HG03064 (cell line): ENCODE measurements at regions not wholly inside any gene's neighbourhood (a gene's known extent, or its start where the extent isn't known, plus 50 kb on each side); places are given as distances from the start of the nearest gene placed in this dataset.

Experiments used
- ATAC-seq: cut with Tn5 transposase; IDR thresholded peaks from one replicate; pipeline ENCODE4 v1.9.1; 2021; ENCODE audit warnings: low read depth; ENCODE audit not compliant: unreplicated experiment

- no peak for ATAC-seq
Measured at GRCh38 chr18:39834636-39835035, 2120.4 kb upstream of the PIK3C3 start.

GRCh38 chr18:39825485-39826150, 2129.4 kb upstream of the PIK3C3 start:
- ATAC-seq, result no peak

DNA sequence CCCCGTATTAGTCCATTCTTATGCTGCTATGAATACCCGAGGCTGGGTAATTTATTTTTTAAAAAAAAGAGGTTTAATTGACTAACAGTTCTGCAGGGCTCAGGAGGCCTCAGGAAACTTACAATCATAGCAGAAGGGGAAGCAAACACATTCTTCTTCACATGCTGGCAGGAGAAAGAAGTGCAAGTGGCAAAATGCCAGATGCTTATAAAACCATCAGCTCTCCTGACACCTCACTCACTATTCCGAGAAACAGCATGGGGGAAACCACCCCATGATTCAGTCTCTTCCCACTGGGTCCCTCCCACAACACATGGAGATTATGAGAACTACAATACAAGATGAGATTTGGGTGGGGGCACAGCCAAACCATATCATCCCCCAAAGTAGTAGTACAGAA, 2148.5 kb upstream of the PIK3C3 start:
- no peak for ATAC-seq

- ATAC-seq, result no peak
Measured at GRCh38 chr18:39805218-39805617, 2149.8 kb upstream of the PIK3C3 start.

DNA sequence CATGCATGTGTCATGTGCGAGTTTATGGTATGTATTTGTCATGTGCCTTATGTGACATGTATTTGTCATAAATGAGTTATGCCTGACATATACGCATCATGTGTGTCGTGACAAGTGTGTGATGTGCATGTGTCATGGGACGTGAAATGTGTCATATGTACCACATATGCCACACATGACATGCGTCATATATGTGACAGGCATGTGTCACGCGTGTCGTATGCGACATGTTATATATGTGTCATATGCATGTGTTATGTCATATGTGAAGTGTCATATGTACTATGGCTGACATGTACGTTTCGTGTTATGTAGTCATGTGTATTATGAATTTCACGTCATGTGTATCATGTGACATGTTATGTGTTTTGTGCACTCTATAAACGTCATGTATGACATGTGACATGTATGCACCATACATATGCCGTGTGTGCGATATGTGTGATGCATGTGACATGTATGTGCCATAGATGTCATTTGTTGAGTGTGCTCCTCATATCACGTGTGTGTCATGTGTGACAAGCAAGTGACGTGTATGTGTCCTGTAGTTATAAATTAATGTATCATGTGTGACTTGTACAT, 2152.3 kb upstream of the PIK3C3 start:
- ATAC-seq, result no peak

DNA sequence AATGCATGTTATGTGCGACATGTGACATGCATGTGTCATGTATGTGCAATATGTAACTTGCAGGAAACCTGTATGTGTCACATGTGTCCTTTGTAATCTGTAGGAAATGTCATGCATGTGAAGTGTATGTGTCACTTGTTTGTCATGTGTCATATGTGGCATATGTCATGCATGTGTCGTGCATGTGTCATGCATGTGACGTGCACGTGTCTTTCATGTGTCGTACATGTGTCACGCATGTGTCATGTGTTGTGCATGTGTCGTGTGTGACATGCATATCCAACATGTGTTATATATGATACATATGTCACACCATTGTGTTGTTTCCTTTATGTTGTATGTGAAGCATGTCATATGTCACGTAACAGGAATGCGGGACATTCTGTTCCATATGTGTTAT, 2153.2 kb upstream of the PIK3C3 start:
- ATAC-seq, result no peak

GRCh38 chr18:39801010-39801409, 2154.0 kb upstream of the PIK3C3 start:
- ATAC-seq, result no peak

GRCh38 chr18:39799006-39799405, 2156.0 kb upstream of the PIK3C3 start:
- ATAC-seq, result no peak

DNA sequence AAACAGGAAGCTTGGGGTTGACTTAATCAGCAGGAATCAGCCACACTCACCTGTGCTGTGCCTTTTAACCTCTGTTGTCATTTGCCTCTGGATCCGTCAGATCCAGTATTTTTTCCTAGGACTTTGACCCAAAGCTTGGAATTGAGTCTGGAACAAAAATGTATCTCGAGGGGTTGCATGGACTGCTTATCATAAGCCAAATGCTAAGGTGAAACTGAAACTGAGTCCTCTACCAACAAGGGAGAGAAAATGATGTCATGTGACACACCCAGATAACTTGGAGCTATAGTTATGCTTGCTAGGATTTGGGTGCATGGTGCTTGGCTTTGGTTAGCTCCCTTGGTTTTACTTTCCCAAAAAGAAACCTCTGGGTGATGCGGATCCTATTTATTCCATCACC, 2158.6 kb upstream of the PIK3C3 start:
- no peak for ATAC-seq

- ATAC-seq, result no peak
Measured at GRCh38 chr18:39795350-39795749, 2159.7 kb upstream of the PIK3C3 start.

- no peak for ATAC-seq
Measured at GRCh38 chr18:39793609-39794008, 2161.4 kb upstream of the PIK3C3 start.

DNA sequence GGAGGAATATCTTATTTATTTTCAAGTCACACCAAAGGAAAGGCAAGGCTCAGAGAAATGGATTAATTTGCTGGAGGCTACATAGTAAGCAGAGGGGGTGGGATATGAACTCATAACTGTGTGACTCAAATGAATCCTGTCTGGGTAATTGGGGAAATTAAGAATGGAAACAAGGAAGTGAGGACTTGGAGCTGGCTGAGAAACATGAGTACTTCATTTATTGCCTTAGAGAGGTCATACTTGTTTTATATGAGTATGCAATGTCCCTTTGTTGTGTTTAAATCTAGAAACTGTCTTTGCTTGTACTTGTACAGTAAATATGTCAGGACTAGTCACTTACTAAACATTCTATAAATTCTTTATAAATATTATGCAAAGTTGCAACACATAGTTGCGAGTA, 2166.7 kb upstream of the PIK3C3 start:
- no peak for ATAC-seq

- ATAC-seq, result no peak
Measured at GRCh38 chr18:39786477-39786876, 2168.6 kb upstream of the PIK3C3 start.

- no peak for ATAC-seq
Measured at GRCh38 chr18:39784541-39784940, 2170.5 kb upstream of the PIK3C3 start.

DNA sequence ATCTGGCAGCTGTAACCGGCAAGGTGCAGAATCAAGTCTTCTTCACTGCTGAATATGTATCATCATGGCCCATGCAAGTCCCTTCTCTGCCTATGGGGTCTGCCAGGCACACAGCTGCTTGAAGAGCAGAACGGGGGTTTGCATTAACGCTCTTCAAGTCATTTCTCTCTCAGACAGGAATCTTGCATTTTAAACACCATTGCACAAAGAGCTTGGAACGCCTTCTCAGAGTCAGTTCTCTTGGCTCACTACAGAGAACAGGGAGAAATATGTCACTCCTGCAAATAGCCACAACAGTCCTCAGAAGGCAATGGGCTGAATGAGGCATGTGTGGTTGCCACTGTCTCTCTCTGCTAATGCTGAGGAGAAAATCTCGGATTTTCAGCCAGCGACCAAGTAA, 2173.5 kb upstream of the PIK3C3 start:
- no peak for ATAC-seq

- no peak for ATAC-seq
Measured at GRCh38 chr18:39780774-39781173, 2174.3 kb upstream of the PIK3C3 start.

DNA sequence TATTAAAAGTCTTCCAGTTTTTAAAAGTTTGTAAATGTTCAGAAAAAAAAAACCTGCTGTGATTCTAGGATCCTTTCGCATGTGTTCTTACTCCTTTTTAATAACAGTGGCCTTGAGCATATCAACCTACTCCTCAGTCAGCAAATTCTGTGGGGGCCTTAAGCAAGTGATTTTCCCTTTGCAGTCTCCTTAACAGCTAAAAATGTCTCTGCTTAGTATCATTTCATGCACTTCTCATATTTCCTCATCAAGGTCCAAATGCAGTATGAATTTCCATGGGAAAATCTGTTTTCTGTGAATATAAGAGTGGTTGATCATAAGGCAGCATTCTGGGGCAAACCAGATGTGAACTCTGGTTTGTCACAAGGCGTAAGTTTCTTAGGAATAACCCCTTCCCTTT, 2175.1 kb upstream of the PIK3C3 start:
- ATAC-seq, result no peak

DNA sequence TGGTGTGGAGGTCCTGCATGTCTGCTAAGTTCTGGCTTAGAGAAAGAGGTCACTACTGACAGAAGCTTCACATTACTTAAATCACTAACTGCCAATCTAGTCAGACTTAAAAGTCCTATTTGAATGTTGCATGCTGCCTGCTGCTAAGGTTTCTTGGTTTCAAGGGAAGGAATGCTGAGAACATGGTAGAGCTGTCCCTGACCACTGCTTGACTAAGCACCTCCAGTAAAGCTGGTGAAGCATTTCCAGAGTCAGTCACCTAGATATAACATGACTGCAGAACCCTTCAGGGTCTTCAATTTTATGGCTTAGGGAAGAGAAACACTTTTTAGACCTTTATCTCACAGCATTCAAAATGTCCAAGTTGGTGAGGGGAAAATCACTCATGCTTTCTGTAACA, 2178.3 kb upstream of the PIK3C3 start:
- no peak for ATAC-seq

GRCh38 chr18:39774957-39775598, 2180.0 kb upstream of the PIK3C3 start:
- ATAC-seq, result no peak

- no peak for ATAC-seq
Measured at GRCh38 chr18:39773646-39774045, 2181.4 kb upstream of the PIK3C3 start.

DNA sequence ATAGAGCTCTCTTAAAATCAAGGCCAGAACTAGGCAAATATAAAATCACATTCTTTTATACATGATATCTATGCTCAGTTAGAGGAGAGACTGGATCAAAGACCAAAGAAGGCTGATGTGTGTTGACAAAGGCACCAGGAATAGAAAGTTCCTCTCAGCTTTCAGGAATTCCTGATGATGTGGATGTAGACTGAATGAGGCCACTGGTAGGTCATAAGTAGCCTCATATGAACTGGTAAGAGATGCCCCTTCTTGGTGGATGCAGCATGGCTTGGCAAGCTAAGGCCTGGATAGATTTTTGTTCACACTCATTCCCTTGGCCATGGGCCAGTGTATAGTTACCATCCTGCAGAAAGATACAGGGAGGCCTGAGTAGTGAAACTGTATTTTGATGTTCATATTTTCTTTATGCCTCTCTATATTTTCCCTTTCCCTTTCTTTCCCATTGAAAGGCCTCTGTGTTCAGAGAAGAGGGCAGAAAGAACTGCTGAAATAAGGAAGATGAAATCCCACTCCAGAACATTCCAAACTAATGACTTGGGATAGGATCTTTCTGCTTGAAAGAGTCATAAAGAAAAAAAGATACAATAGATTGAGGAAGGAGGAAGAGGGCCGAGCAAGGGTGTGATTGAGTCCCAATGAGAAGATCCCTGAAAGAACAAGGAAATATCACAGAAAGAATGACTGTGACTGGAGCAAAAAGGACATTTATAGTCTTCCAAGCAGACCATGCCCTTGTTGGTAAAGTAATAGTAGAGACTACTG, 2182.7 kb upstream of the PIK3C3 start:
- ATAC-seq, result no peak
